ENCODE measurements at regions not wholly inside any gene's neighbourhood (a gene's known extent, or its start where the extent isn't known, plus 50 kb on each side); places are given as distances from the start of the nearest gene placed in this dataset.

DNA sequence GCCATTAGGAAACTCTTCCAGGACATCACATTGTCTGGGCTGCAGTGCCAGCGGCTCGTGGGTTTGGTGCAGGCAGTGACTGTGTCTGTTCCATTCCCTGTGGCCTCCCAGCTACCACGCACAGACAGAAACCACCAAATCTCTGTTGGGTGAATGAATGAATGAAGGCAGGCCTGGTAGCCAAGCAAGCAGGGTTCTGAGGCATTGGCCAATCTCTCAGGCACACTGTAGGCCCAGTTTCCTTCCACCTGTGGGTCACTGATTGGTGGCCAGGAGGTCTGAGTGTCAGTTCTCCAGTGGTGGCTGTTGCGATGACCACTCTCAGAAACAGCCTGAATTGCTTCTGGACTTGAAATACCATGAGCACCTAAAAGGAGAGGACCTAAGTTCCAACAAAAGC is 59.4 kb upstream of the CTBP2 start:
- TF ChIP-seq, protein P1, sequence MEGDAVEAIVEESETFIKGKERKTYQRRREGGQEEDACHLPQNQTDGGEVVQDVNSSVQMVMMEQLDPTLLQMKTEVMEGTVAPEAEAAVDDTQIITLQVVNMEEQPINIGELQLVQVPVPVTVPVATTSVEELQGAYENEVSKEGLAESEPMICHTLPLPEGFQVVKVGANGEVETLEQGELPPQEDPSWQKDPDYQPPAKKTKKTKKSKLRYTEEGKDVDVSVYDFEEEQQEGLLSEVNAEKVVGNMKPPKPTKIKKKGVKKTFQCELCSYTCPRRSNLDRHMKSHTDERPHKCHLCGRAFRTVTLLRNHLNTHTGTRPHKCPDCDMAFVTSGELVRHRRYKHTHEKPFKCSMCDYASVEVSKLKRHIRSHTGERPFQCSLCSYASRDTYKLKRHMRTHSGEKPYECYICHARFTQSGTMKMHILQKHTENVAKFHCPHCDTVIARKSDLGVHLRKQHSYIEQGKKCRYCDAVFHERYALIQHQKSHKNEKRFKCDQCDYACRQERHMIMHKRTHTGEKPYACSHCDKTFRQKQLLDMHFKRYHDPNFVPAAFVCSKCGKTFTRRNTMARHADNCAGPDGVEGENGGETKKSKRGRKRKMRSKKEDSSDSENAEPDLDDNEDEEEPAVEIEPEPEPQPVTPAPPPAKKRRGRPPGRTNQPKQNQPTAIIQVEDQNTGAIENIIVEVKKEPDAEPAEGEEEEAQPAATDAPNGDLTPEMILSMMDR (conservative IDR thresholded peaks at IDR 0.05), result no peak
- no peak for TF ChIP-seq EZH2 (IDR thresholded peaks at IDR 0.05; ENCODE audit: low read depth)
